Astrocyte (in vitro differentiated cells and primary cell): ENCODE measurements at regions not wholly inside any gene's neighbourhood (a gene's known extent, or its start where the extent isn't known, plus 50 kb on each side); places are given as distances from the start of the nearest gene placed in this dataset.

ENCODE experiments used
- DNase-seq: peaks from one replicate; pipeline ENCODE4 v3.0.0-alpha.2; 2010; ENCODE audit warnings: low read depth
- FAIRE-seq: peaks from 2 replicates; lab custom pipeline; 2011; peaks lifted over from hg19 to GRCh38; lab: Jason Lieb, UNC
- H2AFZ ChIP-seq: 2 replicates; pipeline ENCODE4 v1.6.0; 2012; ENCODE audit warnings: low read depth, low read length, inconsistent platforms
- H3K27ac ChIP-seq: 2 replicates; pipeline ENCODE4 v1.5.1; 2011; ENCODE audit warnings: low read depth, low read length, inconsistent platforms
- H3K27me3 ChIP-seq: 2 replicates; pipeline ENCODE4 v1.6.0; 2011; ENCODE audit warnings: low read length, inconsistent platforms; ENCODE audit not compliant: insufficient read depth
- H3K36me3 ChIP-seq: 2 replicates; pipeline ENCODE4 v1.5.1; 2011; ENCODE audit warnings: low read length, inconsistent platforms; ENCODE audit not compliant: insufficient read depth
- H3K4me1 ChIP-seq: 2 replicates; pipeline ENCODE4 v1.5.1; 2011; ENCODE audit warnings: low read length, inconsistent platforms; ENCODE audit not compliant: insufficient read depth
- H3K4me2 ChIP-seq: 2 replicates; pipeline ENCODE4 v1.6.0; 2012; ENCODE audit warnings: low read length, inconsistent platforms
- H3K4me3 ChIP-seq: 2 replicates; pipeline ENCODE4 v1.5.1; 2011; ENCODE audit warnings: low read depth, mild to moderate bottlenecking, low read length, inconsistent platforms; ENCODE audit not compliant: insufficient read depth
- H3K79me2 ChIP-seq: 2 replicates; pipeline ENCODE4 v1.6.0; 2012; ENCODE audit warnings: mild to moderate bottlenecking, low read length, inconsistent platforms; ENCODE audit not compliant: insufficient read depth
- H3K9ac ChIP-seq: 2 replicates; pipeline ENCODE4 v1.6.0; 2012; ENCODE audit warnings: mild to moderate bottlenecking, low read length, inconsistent platforms
- H3K9me3 ChIP-seq: 2 replicates; pipeline ENCODE4 v1.5.1; 2012; ENCODE audit warnings: low read depth, mild to moderate bottlenecking, low read length, inconsistent platforms; ENCODE audit not compliant: insufficient read depth
- H4K20me1 ChIP-seq: 2 replicates; pipeline ENCODE4 v1.6.0; 2012; ENCODE audit warnings: low read length, inconsistent platforms; ENCODE audit not compliant: insufficient read depth
- H3K27ac Mint-ChIP-seq: one replicate; pipeline ENCODE4 v1.8.0; 2021; ENCODE audit warnings: mild to moderate bottlenecking, mixed read lengths; ENCODE audit not compliant: unreplicated experiment
- H3K27me3 Mint-ChIP-seq: one replicate; pipeline ENCODE4 v1.8.0; 2021; ENCODE audit warnings: low read depth, mixed read lengths; ENCODE audit not compliant: unreplicated experiment
- H3K36me3 Mint-ChIP-seq: one replicate; pipeline ENCODE4 v1.8.0; 2021; ENCODE audit warnings: low read depth, mixed read lengths; ENCODE audit not compliant: unreplicated experiment
- H3K4me1 Mint-ChIP-seq: one replicate; pipeline ENCODE4 v1.8.0; 2021; ENCODE audit warnings: low read depth, mixed read lengths; ENCODE audit not compliant: unreplicated experiment
- H3K4me3 Mint-ChIP-seq: one replicate; pipeline ENCODE4 v1.8.0; 2021; ENCODE audit warnings: mild to moderate bottlenecking, moderate library complexity, mixed read lengths; ENCODE audit not compliant: unreplicated experiment
- H3K9me3 Mint-ChIP-seq: one replicate; pipeline ENCODE4 v1.8.0; 2021; ENCODE audit warnings: mild to moderate bottlenecking, mixed read lengths; ENCODE audit not compliant: unreplicated experiment
- EZH2 ChIP-seq: IDR thresholded peaks from 2 replicates; pipeline ENCODE4 v1.6.1; 2012; ENCODE audit warnings: mild to moderate bottlenecking, low read length, inconsistent platforms; ENCODE audit not compliant: insufficient read depth
- TF ChIP-seq, protein P1 (sequence below): IDR thresholded peaks from 2 replicates; pipeline ENCODE4 v1.5.1; 2011; ENCODE audit warnings: low read depth, mild to moderate bottlenecking, inconsistent platforms, low read length, moderate library complexity; ENCODE audit not compliant: insufficient read depth

DNA sequence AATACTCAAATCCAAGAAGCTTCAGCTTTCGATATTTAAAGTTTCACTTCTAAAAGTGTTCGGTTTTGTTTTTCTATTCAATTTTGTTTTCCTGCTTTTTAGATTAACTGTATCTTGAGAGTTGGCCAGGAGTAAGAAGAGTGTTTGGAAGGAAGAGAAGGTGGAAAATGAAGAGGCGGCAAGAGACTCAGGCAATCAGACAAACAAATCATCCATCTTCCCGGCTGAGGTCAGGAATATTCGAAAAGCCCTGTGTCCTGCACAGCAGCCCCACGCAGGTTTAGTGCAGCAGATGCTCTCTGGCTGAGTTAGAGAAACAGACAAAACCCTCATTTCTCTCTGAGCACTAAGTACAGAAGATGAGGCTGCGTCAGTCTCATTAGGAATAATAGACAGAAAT, 330.3 kb upstream of the NOCT start:
- H3K27ac Mint-ChIP-seq: no peak overlapping the region
- H3K4me1 ChIP-seq: peaks cover 5% of the 10 kb centered on the region
- H3K27me3 ChIP-seq: no peaks in the 10 kb centered on the region

DNA sequence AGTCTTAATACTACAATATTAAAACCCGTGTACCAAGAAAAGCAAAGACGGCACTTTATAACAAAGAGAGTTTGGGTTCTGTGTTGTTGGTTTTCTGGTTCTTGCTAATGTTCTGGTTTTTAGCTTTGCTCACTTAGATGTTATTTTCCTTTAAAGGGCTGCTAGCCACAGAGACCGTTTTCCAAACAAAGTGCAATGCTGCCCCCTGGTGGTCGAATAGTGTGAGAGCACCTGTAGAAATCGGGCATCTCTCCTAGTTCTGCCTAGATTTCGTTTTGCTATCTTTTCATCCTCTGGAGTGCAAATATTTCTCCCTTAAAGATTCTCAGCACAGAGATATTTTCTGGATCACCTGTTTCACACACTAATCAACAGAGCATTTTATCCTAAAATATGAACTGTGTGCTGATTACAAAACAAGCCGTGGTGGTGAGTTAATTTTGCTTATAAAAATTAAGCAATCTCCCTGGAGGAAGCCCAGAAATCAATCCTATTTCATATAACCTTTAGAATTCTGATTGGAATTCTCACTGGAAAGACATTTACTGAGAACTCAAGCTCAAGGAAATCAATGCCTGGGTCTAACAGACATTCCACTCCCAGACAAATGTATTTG, 334.5 kb upstream of the NOCT start:
- TF ChIP-seq EZH2: no peak
- TF ChIP-seq, protein P1, sequence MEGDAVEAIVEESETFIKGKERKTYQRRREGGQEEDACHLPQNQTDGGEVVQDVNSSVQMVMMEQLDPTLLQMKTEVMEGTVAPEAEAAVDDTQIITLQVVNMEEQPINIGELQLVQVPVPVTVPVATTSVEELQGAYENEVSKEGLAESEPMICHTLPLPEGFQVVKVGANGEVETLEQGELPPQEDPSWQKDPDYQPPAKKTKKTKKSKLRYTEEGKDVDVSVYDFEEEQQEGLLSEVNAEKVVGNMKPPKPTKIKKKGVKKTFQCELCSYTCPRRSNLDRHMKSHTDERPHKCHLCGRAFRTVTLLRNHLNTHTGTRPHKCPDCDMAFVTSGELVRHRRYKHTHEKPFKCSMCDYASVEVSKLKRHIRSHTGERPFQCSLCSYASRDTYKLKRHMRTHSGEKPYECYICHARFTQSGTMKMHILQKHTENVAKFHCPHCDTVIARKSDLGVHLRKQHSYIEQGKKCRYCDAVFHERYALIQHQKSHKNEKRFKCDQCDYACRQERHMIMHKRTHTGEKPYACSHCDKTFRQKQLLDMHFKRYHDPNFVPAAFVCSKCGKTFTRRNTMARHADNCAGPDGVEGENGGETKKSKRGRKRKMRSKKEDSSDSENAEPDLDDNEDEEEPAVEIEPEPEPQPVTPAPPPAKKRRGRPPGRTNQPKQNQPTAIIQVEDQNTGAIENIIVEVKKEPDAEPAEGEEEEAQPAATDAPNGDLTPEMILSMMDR: peak; percentile 92
- Histone ChIP-seq H3K27ac (no peak overlapping the region), H3K4me1 (peaks cover 5% of the 10 kb centered on the region), H3K27me3 (no peaks in the 10 kb centered on the region), H4K20me1 (no peaks in the 10 kb centered on the region), H3K9me3 (no peaks in the 10 kb centered on the region), H3K36me3 (no peaks in the 10 kb centered on the region), H3K4me2 (peak overlapping the region; percentile 43), H3K4me3 (no peak overlapping the region), H3K9ac (no peak overlapping the region), H2AFZ (no peak overlapping the region), H3K79me2 (no peaks in the 10 kb centered on the region)
- Mint-ChIP-seq H3K27me3 (peaks cover 6% of the 10 kb centered on the region), H3K36me3 (no peaks in the 10 kb centered on the region), H3K4me3 (no peak overlapping the region), H3K9me3 (peaks cover 2% of the 10 kb centered on the region), H3K27ac (no peak overlapping the region), H3K4me1 (peaks cover 16% of the 10 kb centered on the region)
- peak; percentile 98 for FAIRE-seq
- DNase-seq: no peak

More for the DNA sequence above, 330.3 kb upstream of the NOCT start:
- H3K9me3 Mint-ChIP-seq: peaks cover 2% of the 10 kb centered on the region
- TF ChIP-seq, protein P1: no peak
- TF ChIP-seq EZH2: no peak
- no peak overlapping the region for H3K4me3 Mint-ChIP-seq
- H2AFZ ChIP-seq: no peak overlapping the region
- no peaks in the 10 kb centered on the region for H3K9me3 ChIP-seq
- peaks cover 9% of the 10 kb centered on the region for H3K27me3 Mint-ChIP-seq
- no peak overlapping the region for H3K27ac ChIP-seq
- H3K79me2 ChIP-seq: no peaks in the 10 kb centered on the region
- no peak for FAIRE-seq
- peaks cover 5% of the 10 kb centered on the region for H3K4me1 Mint-ChIP-seq
- H3K4me2 ChIP-seq: no peak overlapping the region
- no peaks in the 10 kb centered on the region for H3K36me3 ChIP-seq
- H3K4me3 ChIP-seq: no peak overlapping the region
- peaks cover 2% of the 10 kb centered on the region for H3K36me3 Mint-ChIP-seq
- H4K20me1 ChIP-seq: no peaks in the 10 kb centered on the region
- no peak overlapping the region for H3K9ac ChIP-seq
- DNase-seq: no peak

DNA sequence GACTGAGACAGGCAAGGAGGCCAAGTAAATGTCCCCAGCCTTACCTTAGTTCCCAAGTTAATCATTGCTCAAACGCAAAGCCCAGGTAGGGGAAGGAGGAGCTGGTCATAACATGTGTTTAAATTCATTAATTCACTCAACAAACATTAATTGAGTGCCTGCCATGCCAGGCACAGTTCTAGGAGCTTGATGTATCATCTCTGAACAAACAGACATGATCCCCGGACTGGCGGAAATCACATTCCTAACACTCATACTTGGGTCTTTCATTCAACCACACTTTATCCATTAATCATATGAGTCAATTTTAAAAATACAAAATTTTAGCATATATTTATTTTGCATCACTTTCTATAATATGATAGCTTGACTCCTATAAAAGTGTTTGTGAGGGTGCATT, 335.3 kb upstream of the NOCT start:
- no peak overlapping the region for H2AFZ ChIP-seq
- H3K79me2 ChIP-seq: no peaks in the 10 kb centered on the region
- Mint-ChIP-seq H3K27ac (no peak overlapping the region), H3K4me1 (peaks cover 16% of the 10 kb centered on the region), H3K36me3 (no peaks in the 10 kb centered on the region), H3K27me3 (peaks cover 3% of the 10 kb centered on the region), H3K4me3 (no peak overlapping the region), H3K9me3 (peaks cover 2% of the 10 kb centered on the region)
- no peak for TF ChIP-seq EZH2
- TF ChIP-seq, protein P1: no peak
- no peak overlapping the region for H3K4me3 ChIP-seq
- no peaks in the 10 kb centered on the region for H3K9me3 ChIP-seq
- FAIRE-seq (no peak), DNase-seq (no peak)
- no peak overlapping the region for H3K4me2 ChIP-seq
- H3K4me1 ChIP-seq: peaks cover 5% of the 10 kb centered on the region
- no peak overlapping the region for H3K27ac ChIP-seq
- H3K36me3 ChIP-seq: no peaks in the 10 kb centered on the region
- H3K27me3 ChIP-seq: no peaks in the 10 kb centered on the region
- no peaks in the 10 kb centered on the region for H4K20me1 ChIP-seq
- no peak overlapping the region for H3K9ac ChIP-seq
